GM13976 (cell line): ENCODE measurements at regions not wholly inside any gene's neighbourhood (a gene's known extent, or its start where the extent isn't known, plus 50 kb on each side); places are given as distances from the start of the nearest gene placed in this dataset.

Experiments used
- DNase-seq: peaks from one replicate; pipeline ENCODE4 v3.0.0; 2012; ENCODE audit warnings: low spot score
- in situ Hi-C: fragments of 300-500 bp; cut with MboI; formaldehyde crosslinking; loops from one replicate; pipeline ENCODE4 v1.12.0; 2022; ENCODE audit warnings: low sequenced_read_pairs, mixed read lengths, inconsistent platforms; ENCODE audit not compliant: unreplicated experiment
- TF ChIP-seq, protein P1 (sequence below): IDR thresholded peaks from 2 replicates; pipeline ENCODE4 v1.5.1; 2012; ENCODE audit warnings: borderline replicate concordance, mild to moderate bottlenecking; ENCODE audit not compliant: insufficient read depth; ENCODE audit errors: extremely low read depth, missing control alignments, control extremely low read depth

DNA sequence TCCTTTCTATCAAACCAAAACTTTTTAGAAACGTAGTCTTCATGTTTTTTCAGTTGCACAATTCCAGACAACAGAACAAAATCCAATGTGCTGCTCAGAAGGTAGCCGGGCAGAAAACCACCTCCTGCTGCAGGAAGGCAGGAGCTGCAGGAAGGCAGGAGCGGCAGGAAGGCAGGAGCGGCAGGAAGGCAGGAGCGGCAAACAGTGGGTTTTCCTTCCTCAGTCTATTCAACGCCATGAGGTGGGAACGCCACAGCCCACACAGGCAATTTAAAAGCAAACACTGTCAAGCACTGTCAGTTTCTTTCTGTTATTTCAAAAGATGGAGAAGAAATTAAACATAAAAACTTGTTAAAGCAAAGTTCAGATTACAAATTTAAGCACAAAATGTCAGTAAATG lies 601.2 kb upstream of the SALL3 start:
- in situ Hi-C loops, result no loop called here
- TF ChIP-seq, protein P1, sequence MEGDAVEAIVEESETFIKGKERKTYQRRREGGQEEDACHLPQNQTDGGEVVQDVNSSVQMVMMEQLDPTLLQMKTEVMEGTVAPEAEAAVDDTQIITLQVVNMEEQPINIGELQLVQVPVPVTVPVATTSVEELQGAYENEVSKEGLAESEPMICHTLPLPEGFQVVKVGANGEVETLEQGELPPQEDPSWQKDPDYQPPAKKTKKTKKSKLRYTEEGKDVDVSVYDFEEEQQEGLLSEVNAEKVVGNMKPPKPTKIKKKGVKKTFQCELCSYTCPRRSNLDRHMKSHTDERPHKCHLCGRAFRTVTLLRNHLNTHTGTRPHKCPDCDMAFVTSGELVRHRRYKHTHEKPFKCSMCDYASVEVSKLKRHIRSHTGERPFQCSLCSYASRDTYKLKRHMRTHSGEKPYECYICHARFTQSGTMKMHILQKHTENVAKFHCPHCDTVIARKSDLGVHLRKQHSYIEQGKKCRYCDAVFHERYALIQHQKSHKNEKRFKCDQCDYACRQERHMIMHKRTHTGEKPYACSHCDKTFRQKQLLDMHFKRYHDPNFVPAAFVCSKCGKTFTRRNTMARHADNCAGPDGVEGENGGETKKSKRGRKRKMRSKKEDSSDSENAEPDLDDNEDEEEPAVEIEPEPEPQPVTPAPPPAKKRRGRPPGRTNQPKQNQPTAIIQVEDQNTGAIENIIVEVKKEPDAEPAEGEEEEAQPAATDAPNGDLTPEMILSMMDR, result no peak
- DNase-seq, result no peak

DNA sequence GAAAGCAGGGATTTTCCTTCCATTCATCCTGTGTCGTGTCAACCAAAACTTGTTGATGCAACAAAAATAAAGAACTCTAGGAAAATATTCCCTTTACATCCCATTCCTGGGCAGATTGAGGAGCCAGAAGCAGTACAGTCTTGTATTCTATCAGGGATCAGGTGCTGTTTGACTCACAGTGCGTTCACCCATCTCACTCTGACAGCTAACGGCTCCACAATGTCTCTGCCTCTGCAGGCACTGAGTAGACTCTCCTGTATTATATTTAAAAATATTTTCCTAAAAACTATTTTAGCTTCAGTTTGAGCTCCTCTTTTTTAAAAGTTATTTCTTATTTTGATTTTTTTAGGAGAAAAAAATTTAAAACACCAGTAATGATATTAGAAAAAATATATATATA lies 600.6 kb upstream of the SALL3 start:
- in situ Hi-C loops, result no loop called here
- no peak for DNase-seq
- TF ChIP-seq, protein P1, result no peak

DNA sequence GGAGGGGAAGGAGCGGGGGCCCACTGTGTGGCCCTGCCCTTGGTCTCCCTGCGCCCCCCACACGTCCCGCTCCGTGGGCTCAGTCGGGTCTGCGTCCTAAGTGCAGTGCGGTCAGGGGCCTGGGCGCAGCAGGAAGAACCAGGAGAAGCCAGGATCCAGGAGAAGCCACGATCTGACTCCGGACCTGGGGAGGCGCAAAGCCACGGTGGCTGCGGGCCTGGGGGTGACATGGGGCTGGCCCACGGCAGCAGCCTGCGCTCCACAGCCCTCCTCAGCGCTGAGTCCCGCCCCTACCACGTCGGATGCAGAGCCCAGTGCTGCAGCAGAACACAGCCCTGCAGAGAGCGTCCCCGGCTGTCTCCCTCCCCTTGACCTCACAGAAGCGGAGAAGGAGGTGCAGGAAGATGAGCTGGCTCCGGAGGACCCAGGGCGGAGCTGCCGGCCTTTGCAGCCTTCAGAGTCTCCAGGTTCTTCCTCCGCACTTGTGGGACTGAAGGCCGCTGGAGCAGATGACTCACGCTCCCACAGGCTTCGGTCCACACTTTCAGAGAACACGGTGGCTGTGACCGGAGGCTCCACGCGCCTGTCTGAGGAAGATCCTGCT lies 589.2 kb upstream of the SALL3 start:
- in situ Hi-C loops, result no loop called here
- DNase-seq, result no peak
- TF ChIP-seq, protein P1, result no peak

DNA sequence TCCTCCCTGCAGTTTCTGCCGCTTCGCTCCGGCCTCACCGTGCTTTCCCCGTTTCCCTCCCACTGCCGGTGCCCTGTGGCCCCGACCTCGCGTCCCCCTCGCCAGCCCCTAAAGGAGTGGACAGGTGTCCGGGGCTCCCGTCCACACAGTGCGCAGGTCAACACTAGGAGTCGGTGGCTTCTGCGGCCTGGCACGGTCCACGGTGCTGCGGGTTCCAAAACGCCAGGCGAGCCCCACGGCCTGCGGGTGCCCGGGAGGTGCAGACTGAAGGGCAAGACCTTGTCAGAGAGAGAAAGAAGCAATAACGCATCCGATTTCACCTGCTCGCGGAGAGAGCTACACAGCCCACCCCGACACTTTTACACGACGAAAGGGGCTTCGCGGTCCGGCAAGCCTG lies 588.7 kb upstream of the SALL3 start:
- DNase-seq, result no peak
- in situ Hi-C loops, result no loop called here
- TF ChIP-seq, protein P1, result no peak

DNA sequence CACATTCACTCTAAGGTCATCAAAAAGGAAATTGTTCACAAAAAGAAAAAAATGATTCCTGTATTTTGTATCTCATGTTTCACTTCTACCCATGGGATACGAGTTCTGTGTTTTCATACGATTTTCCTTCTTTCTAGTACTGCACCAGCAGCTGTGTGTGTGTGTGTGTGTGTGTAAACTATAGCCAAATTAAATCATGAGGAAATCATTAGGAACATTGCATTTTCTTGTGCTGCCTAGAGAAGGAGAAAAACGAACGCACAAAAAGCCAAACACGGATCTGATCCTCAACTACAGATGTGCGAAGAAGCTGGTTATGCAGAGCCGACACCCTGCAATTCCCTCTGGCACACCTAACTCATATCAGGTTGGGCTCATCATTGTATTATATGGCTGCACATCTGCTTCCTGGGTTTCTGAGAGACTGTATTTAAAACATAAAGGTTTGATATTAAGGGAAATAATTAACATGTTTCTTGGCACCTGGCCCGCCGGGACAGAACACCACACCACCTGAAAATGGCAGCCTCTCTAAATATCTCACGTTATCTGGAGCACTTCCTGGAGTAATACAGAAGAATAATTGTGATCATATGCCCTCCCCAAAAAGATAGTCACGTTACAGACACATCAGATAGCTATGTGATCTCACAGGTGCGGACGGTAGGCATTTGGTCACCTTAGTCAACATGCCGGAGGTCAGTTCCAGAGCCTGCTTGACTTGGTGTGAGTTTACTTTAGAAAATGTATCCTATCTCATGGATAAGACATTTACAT lies 586.3 kb upstream of the SALL3 start:
- no peak for DNase-seq
- in situ Hi-C loops, result no loop called here
- TF ChIP-seq, protein P1, result no peak

DNA sequence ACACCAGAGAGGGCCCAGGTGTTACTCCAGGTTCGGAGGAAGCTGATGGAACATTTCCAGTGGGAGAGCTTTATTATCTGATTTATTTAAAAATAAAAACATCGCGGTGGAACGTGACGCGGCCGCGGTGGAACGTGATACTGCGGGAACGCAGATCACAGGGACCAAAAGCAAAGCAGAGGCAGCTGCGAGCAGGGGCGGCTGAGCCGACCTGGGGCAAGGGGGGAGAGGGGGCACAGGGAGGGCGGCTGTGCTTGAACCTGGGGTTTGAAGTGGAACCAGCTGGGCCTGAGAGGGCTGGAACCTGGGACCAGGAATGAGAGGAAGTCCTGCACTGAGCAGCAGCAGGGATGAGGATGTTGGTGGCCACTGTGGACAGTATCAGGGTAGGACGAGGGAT lies 583.5 kb upstream of the SALL3 start:
- DNase-seq, result no peak
- in situ Hi-C loops, result no loop called here
- TF ChIP-seq, protein P1, result no peak
